Fibroblast of the aortic adventitia (primary cell): ENCODE measurements at regions not wholly inside any gene's neighbourhood (a gene's known extent, or its start where the extent isn't known, plus 50 kb on each side); places are given as distances from the start of the nearest gene placed in this dataset.

Experiments used
- DNase-seq: peaks from one replicate; pipeline ENCODE4 v3.0.0-alpha.2; 2010; ENCODE audit warnings: low read depth
- H3K4me3 ChIP-seq: 2 replicates; pipeline ENCODE4 v1.5.1; 2011; ENCODE audit warnings: low read depth, mild to moderate bottlenecking, control low read depth, low read length, moderate library complexity
- CTCF ChIP-seq: IDR thresholded peaks from 2 replicates; pipeline ENCODE4 v1.5.1; 2011; ENCODE audit warnings: mild to moderate bottlenecking, low read length, control low read depth, inconsistent platforms; ENCODE audit not compliant: insufficient read depth

GRCh38 chr1:79295967-79296366 lies 289.4 kb upstream of the ADGRL4 start:
- no peak for TF ChIP-seq CTCF
- DNase-seq = peak; percentile 79

GRCh38 chr1:79293611-79294010 lies 287.1 kb upstream of the ADGRL4 start:
- no peak for TF ChIP-seq CTCF
- H3K4me3 ChIP-seq = no peak overlapping the region
- DNase-seq = peak; percentile 64

More at GRCh38 chr1:79295967-79296366, 289.4 kb upstream of the ADGRL4 start:
- H3K4me3 ChIP-seq = no peak overlapping the region

- H3K4me3 ChIP-seq = no peak overlapping the region
- no peak for TF ChIP-seq CTCF
- DNase-seq = no peak
Measured at GRCh38 chr1:79290927-79291474, 284.5 kb upstream of the ADGRL4 start.

- no peak for DNase-seq
- no peak overlapping the region for H3K4me3 ChIP-seq
- no peak for TF ChIP-seq CTCF
Measured at GRCh38 chr1:79287982-79288381, 281.5 kb upstream of the ADGRL4 start.

GRCh38 chr1:79285667-79286066 lies 279.1 kb upstream of the ADGRL4 start:
- TF ChIP-seq CTCF = no peak
- DNase-seq = no peak

GRCh38 chr1:79283451-79283850 lies 276.9 kb upstream of the ADGRL4 start:
- DNase-seq = no peak

More at GRCh38 chr1:79285667-79286066, 279.1 kb upstream of the ADGRL4 start:
- no peak overlapping the region for H3K4me3 ChIP-seq

More at GRCh38 chr1:79283451-79283850, 276.9 kb upstream of the ADGRL4 start:
- no peak for TF ChIP-seq CTCF
- H3K4me3 ChIP-seq = no peak overlapping the region
